Fibroblast of pulmonary artery (primary cell): ENCODE measurements at regions not wholly inside any gene's neighbourhood (a gene's known extent, or its start where the extent isn't known, plus 50 kb on each side); places are given as distances from the start of the nearest gene placed in this dataset.
"Not testable (repeated sequence)": the region's sequence is repeated elsewhere in the genome, so short reads cannot be mapped to it uniquely, and the experiment has no call there.

Experiments used
- DNase-seq: peaks from one replicate; pipeline ENCODE4 v3.0.0-alpha.2; 2010; ENCODE audit warnings: low read depth
- H3K4me3 ChIP-seq: replicated peaks from 2 replicates; pipeline ENCODE4 v1.5.1; 2011; ENCODE audit warnings: low read depth, mild to moderate bottlenecking, control low read depth, low read length, moderate library complexity
- TF ChIP-seq, protein P1 (sequence below): IDR thresholded peaks from 2 replicates; pipeline ENCODE4 v1.5.1; 2011; ENCODE audit warnings: mild to moderate bottlenecking, control low read depth, low read length, inconsistent platforms; ENCODE audit errors: missing control alignments

DNA sequence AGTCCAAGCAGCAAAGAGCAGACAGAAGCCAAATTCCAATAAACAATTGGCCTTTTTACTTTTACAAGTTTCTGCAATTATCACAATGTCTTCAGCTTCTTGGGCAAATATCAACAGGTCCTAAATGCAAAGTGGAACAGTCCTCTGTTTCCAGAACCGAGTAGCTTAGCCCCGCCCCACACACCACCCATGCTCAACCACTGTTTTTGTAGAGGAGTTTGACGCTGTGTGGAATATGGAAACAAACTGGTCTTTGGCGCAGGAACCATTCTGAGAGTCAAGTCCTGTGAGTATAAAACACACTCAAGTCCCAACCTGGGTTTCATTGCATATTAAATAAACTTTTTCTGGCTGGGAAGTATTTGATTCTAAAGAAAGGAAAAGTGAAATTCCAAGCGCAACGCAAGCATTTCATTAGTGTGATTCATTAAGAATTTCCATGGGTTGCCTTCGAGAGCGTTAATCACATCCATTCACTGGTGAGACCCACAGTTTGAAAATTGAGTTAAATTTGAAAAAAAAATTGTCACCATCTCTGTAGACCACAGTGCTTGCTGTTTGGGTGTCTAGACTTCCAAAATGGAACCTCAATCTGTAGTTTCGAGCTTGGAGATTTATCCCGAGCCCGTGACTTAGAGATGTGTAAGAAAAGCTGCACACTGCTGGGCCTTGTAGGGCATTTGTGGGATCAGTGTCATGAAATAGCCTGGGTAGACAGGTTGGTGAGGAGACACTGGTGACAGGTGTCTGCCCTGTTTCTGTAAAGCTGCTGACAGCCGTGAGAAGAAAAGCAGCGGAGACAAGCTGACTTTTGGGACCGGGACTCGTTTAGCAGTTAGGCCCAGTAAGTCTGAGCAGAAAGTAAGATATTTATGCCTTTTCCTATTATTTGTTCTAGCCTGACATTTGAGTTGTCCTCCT lies 96.1 kb downstream of the DAD1 start:
- TF ChIP-seq, protein P1, sequence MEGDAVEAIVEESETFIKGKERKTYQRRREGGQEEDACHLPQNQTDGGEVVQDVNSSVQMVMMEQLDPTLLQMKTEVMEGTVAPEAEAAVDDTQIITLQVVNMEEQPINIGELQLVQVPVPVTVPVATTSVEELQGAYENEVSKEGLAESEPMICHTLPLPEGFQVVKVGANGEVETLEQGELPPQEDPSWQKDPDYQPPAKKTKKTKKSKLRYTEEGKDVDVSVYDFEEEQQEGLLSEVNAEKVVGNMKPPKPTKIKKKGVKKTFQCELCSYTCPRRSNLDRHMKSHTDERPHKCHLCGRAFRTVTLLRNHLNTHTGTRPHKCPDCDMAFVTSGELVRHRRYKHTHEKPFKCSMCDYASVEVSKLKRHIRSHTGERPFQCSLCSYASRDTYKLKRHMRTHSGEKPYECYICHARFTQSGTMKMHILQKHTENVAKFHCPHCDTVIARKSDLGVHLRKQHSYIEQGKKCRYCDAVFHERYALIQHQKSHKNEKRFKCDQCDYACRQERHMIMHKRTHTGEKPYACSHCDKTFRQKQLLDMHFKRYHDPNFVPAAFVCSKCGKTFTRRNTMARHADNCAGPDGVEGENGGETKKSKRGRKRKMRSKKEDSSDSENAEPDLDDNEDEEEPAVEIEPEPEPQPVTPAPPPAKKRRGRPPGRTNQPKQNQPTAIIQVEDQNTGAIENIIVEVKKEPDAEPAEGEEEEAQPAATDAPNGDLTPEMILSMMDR = no peak
- DNase-seq = no peak
- no peak overlapping the region for H3K4me3 ChIP-seq

DNA sequence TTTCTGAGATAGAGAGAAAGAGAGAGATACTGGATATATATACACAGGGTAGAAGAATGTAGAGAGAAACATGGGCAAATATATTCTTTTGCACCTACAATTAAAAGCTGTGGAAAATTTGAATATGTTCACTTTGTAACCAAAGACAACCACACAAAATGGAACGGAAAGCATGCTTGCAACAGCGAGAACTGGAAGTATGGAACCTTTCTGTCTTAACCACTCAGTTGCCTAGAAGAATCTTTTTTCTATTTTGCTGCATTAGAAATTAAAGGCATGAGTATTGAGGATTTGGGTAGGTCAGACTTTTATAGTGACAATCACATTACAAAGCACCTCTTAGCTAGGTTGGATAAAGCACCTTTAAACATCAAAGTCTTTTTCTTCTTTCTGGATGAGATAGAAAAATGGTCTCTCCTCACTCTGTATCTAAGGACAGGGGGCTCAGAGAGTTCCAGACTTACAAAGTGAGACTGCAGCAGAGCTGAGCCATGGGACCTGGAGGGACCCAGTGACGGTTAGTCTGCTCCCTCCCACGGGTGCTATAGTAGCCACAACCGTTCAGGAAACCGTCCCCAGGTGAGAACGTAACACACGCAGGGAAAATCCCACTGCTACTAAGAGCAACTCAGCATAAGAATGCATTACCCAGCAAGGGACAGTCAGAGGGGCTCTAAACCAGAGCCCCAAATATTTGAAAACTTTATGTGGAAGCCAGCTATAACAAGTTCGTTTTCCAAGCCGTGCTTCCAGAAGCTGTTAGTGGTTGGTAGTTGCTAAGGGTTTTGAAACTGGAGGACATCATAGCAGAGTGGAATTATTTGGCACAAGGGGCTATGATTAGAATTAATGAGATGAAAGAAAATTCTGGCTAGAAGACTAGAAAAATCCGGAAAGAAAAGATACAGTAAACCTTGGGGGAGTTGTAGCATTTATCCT lies 97.1 kb downstream of the DAD1 start:
- H3K4me3 ChIP-seq = no peak overlapping the region
- TF ChIP-seq, protein P1 = no peak
- no peak for DNase-seq

GRCh38 chr14:22491053-22491452 lies 98.0 kb downstream of the DAD1 start:
- not testable (repeated sequence) for DNase-seq, H3K4me3 ChIP-seq

DNA sequence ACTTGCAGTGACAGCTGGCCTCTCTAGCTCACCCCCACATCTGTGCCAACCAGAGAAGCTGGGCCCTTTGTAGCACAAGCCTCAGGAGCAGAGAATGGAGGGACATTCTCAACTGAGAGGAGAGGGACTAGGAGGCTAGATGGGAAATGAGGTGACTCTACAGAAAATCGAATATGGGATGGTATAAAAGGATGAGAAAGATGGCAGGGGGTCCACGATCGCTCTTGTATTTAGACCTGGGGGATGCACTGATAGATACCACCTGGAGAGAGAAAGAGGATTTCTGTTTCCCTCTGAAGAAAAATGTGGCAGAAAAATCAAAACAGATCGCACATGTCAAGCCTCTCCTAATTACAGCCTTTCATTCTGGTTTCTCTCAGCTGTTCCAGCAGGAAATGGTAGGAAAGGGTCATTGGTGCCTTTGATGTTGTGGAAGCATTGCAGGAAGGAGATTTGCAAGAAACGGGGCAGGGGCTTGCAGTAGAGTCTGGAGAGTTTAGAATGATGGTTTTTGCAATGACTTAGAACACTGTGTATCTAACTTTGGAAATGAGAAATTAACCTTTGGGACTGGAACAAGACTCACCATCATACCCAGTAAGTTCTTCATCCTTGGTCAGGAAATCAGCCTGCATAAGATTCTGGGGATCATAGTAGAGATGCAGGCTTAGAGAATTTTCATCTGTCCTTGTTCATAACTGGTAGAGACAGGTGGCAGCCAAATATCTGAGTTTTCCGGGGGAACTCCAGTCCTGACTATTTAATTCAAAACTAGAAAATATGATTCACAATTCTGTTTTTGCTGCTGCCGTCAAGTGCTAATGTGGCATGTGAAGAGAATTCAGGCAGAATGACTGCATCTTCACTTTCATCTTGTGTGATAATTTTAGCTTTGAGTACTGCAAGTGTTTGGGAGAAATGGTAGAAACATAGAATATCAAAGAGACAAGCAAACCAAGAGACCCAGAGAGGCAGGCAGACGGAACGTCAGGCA lies 98.8 kb downstream of the DAD1 start:
- TF ChIP-seq, protein P1 = no peak
- no peak overlapping the region for H3K4me3 ChIP-seq
- DNase-seq = no peak

DNA sequence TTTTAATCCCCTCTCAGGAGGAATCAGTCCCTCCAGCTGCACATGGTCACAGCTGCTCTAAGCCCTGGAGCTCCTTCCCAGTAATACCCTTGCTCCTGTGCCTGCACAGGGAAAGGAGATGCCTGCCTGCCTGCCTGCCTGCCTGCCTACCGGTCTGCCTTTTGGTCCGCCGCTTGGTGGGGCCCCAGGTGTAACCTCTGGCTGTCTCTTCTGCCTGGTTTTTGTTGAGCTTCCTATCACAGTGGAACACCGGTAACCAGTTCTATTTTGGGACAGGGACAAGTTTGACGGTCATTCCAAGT lies 99.8 kb downstream of the DAD1 start:
- TF ChIP-seq, protein P1 = no peak
- no peak for DNase-seq
- H3K4me3 ChIP-seq = no peak overlapping the region

- DNase-seq = no peak
- no peak overlapping the region for H3K4me3 ChIP-seq
- TF ChIP-seq, protein P1 = no peak
These were observed 100.3 kb downstream of the DAD1 start for GRCh38 chr14:22488522-22489243.
